Epithelial cell of proximal tubule (primary cell): ENCODE measurements at regions not wholly inside any gene's neighbourhood (a gene's known extent, or its start where the extent isn't known, plus 50 kb on each side); places are given as distances from the start of the nearest gene placed in this dataset.

Experiments used
- DNase-seq: peaks from one replicate; pipeline ENCODE4 v3.0.0-alpha.2; 2011; ENCODE audit warnings: low read depth
- H3K4me3 ChIP-seq: 2 replicates; pipeline ENCODE4 v1.5.1; 2011; ENCODE audit warnings: low read depth, mild to moderate bottlenecking, low read length
- CTCF ChIP-seq: conservative IDR thresholded peaks from 2 replicates; pipeline ENCODE4 v1.5.1; 2012; ENCODE audit warnings: low read depth, mild to moderate bottlenecking, low read length

- TF ChIP-seq CTCF, result no peak
- no peak for DNase-seq
- peak overlapping the region; percentile 9 for H3K4me3 ChIP-seq
These were observed 476.4 kb upstream of the KCNMB2 start for GRCh38 chr3:178059836-178060235.

- H3K4me3 ChIP-seq, result peak overlapping the region; percentile 9
- no peak for TF ChIP-seq CTCF
- no peak for DNase-seq
These were observed 475.8 kb upstream of the KCNMB2 start for GRCh38 chr3:178060407-178060806.

DNA sequence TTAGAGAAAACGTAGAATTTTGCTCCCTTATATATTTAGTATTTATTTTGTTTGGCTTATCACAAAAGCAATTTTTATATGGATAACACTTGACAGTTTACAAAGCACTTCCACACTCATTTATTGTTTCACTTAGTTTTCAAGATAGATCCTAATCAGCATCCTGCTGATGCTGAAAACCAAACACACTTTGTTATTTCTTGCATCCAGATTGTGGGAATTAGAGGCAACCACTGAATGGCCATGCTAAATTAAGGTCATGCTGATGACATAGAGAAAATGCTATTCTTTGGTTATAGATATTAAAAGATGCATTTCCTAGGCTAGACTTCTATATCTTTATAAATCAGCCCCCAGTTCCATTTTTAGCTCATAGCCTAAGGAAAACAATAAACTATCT lies 474.1 kb upstream of the KCNMB2 start:
- no peak overlapping the region for H3K4me3 ChIP-seq
- TF ChIP-seq CTCF, result no peak
- no peak for DNase-seq

- TF ChIP-seq CTCF, result no peak
- no peak overlapping the region for H3K4me3 ChIP-seq
- DNase-seq, result no peak
These were observed 472.8 kb upstream of the KCNMB2 start for GRCh38 chr3:178063461-178063860.

GRCh38 chr3:178067721-178068120 lies 468.5 kb upstream of the KCNMB2 start:
- H3K4me3 ChIP-seq, result no peak overlapping the region
- no peak for TF ChIP-seq CTCF
- no peak for DNase-seq

DNA sequence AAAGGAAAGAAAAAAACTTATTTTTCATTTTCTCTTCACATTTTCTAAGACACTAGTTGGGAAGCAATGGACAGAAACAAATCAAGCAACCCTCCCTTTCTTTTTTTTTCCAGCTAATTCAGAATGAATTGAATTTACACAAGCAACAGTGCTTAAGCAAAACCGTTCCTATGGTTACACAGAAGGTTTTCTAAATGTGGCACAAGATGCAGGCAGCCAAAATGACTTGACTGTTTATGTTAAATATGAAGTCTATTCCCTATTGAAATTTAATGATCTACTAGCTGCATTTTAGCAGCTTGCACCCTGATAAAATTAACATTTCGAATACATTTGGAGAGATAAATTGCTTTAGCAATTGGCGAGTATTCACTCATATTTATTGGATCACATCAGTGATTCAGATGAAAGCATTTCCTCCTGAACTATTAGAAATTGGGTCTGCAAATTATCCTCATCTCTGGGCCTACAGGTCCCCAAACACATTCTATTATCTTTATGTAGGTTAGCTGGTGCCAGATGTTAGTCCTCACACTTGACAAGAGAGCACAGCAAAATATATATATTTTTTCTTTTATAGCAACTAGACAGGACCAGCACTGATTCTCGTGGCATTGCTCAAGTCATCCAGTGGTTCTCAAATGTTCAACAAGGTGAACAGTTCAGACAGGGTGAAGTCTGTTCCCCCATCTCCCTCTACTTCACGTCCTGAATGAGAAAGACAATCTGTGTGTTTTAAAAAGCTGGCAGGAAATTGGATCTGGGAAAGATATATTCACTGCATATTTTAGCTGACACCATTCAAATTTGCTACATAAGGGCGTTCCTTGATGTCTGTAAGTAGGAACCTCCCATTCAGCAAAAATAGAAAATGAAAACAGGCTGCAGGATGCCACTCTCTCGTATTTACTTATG lies 463.6 kb upstream of the KCNMB2 start:
- no peak for DNase-seq
- no peak overlapping the region for H3K4me3 ChIP-seq
- no peak for TF ChIP-seq CTCF

DNA sequence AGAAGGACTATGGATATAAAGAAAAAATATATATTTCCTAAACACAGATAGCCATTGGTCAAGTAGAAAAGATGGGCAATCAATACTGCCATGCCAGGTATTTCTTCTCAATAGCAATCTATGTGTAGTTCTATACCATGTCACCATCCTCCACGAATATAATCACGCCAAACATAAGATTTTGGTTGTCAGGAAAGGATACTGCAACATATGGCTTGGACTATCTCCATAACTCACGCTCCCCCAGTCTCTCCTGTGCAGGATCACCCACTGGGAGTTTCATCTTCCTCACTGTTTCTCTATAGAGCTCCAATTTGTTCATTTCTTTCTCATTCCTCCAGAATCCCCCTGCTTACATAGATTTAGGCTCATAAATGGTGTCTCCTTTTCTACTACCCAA lies 462.9 kb upstream of the KCNMB2 start:
- no peak overlapping the region for H3K4me3 ChIP-seq
- no peak for TF ChIP-seq CTCF
- DNase-seq, result no peak
